SK-N-SH (cell line): ENCODE measurements at regions not wholly inside any gene's neighbourhood (a gene's known extent, or its start where the extent isn't known, plus 50 kb on each side); places are given as distances from the start of the nearest gene placed in this dataset.

Experiments used
- CTCF ChIA-PET: fragments of 300-600, 350-600 bp; formaldehyde crosslinking; extraction: SDS; loops from one replicate; lab custom pipeline; 2021; lab: Yijun Ruan, JAX
- POLR2A ChIA-PET: fragments of 350-600 bp; sonication (Branson Sonifier 250); formaldehyde crosslinking; extraction: SDS; loops from one replicate; lab custom pipeline; 2020; ENCODE audit warnings: antibody characterized with exemption, inconsistent platforms; lab: Yijun Ruan, JAX
- DNase-seq: peaks from one replicate; pipeline ENCODE4 v3.0.0; 2012
- H2AFZ ChIP-seq: fragments of 200-600 bp; sonication (generic); 2 replicates; pipeline ENCODE4 v1.8.1; 2016; ENCODE audit warnings: antibody characterized with exemption, mild to moderate bottlenecking, low read depth
- H3F3A ChIP-seq: fragments of 200-600 bp; sonication (generic); replicated peaks from 2 replicates; pipeline ENCODE3; 2016; ENCODE audit warnings: antibody characterized with exemption, mild to moderate bottlenecking; ENCODE audit not compliant: insufficient read depth
- H3K27ac ChIP-seq, 2 experiments: fragments of 200-500 bp in 1 of 2; fragments of 200-600 bp in 1 of 2; sonication (Bioruptor generic) in 1 of 2; sonication (generic), shearing (Covaris generic) in 1 of 2; 2 replicates each; pipeline versions ENCODE4 v1.5.1 to v1.6.1; 2014 to 2016; ENCODE audit warnings: low read depth in 2 of 2, inconsistent platforms in 1 of 2, low read length in 1 of 2, mild to moderate bottlenecking in 1 of 2, mixed read lengths in 1 of 2
- H3K27me3 ChIP-seq: fragments of 200-600 bp; sonication (generic), shearing (Covaris generic); 2 replicates; pipeline ENCODE4 v1.6.1; 2016; ENCODE audit warnings: mixed run types; ENCODE audit not compliant: insufficient read depth
- H3K36me3 ChIP-seq, 2 experiments: fragments of 200-500 bp in 1 of 2; fragments of 200-600 bp in 1 of 2; sonication (Bioruptor generic) in 1 of 2; sonication (generic) in 1 of 2; replicated peaks in 1 of 2; 2 replicates each; pipeline versions ENCODE3 to v1.5.1; 2014 to 2016; ENCODE audit warnings: low read length in 1 of 2, mild to moderate bottlenecking in 1 of 2; ENCODE audit not compliant: insufficient read depth in 2 of 2, control insufficient read depth in 1 of 2
- H3K4me1 ChIP-seq, 2 experiments: fragments of 200-500 bp in 1 of 2; fragments of 200-600 bp in 1 of 2; sonication (Bioruptor generic) in 1 of 2; sonication (generic), shearing (Covaris generic) in 1 of 2; 2 replicates each; pipeline versions ENCODE4 v1.5.1 to v1.6.1; 2014 to 2016; ENCODE audit warnings: low read depth in 1 of 2, low read length in 1 of 2, mixed run types in 1 of 2; ENCODE audit not compliant: insufficient read depth in 2 of 2, control insufficient read depth in 1 of 2
- H3K4me2 ChIP-seq: fragments of 200-600 bp; sonication (generic), shearing (Covaris generic); 2 replicates; pipeline ENCODE4 v1.6.1; 2017; ENCODE audit warnings: mixed run types
- H3K4me3 ChIP-seq, 2 experiments: fragments of 200-500 bp in 1 of 2; fragments of 200-600 bp in 1 of 2; sonication (Bioruptor generic) in 1 of 2; sonication (generic), shearing (Covaris generic) in 1 of 2; 2 replicates each; pipeline versions ENCODE4 v1.5.1 to v1.8.1; 2014 to 2016; ENCODE audit warnings: low read depth in 2 of 2, inconsistent platforms in 1 of 2, low read length in 1 of 2, mild to moderate bottlenecking in 1 of 2, mixed read lengths in 1 of 2, moderate library complexity in 1 of 2
- H3K79me2 ChIP-seq: fragments of 200-600 bp; sonication (generic); 2 replicates; pipeline ENCODE4 v1.8.1; 2017; ENCODE audit warnings: mild to moderate bottlenecking; ENCODE audit not compliant: insufficient read depth
- H3K9ac ChIP-seq: fragments of 200-600 bp; sonication (generic); 2 replicates; pipeline ENCODE4 v1.6.1; 2017; ENCODE audit warnings: mixed run types
- H3K9me2 ChIP-seq: fragments of 200-600 bp; sonication (generic); 2 replicates; pipeline ENCODE4 v1.6.1; 2017; ENCODE audit warnings: mixed run types
- H3K9me3 ChIP-seq: fragments of 200-600 bp; sonication (generic); 2 replicates; pipeline ENCODE4 v1.6.1; 2017; ENCODE audit warnings: mixed run types, mild to moderate bottlenecking, moderate library complexity
- H4K20me1 ChIP-seq: fragments of 200-600 bp; sonication (generic); 2 replicates; pipeline ENCODE4 v1.6.1; 2017; ENCODE audit warnings: mild to moderate bottlenecking, mixed run types; ENCODE audit not compliant: insufficient read depth
- CHD2 ChIP-seq: fragments of 150-350 bp; IDR thresholded peaks from 2 replicates; pipeline ENCODE4 v1.6.1; 2018; ENCODE audit warnings: low read length; ENCODE audit not compliant: partially characterized antibody
- EZH2phosphoT487 ChIP-seq: fragments of 200-600 bp; sonication (generic); IDR thresholded peaks from 2 replicates; pipeline ENCODE4 v1.6.1; 2017; ENCODE audit warnings: low read depth, mixed run types, mild to moderate bottlenecking, antibody characterized with exemption, moderate library complexity, borderline replicate concordance
- FOSL2 ChIP-seq: IDR thresholded peaks from 2 replicates; pipeline ENCODE4 v1.4.0; 2012; ENCODE audit warnings: low read depth, mild to moderate bottlenecking, moderate library complexity, borderline replicate concordance
- POLR2AphosphoS5 ChIP-seq: IDR thresholded peaks from 2 replicates; pipeline ENCODE4 v1.6.1; 2012; ENCODE audit warnings: low read depth, low read length
- RAD21 ChIP-seq: IDR thresholded peaks from 2 replicates; pipeline ENCODE4 v1.6.1; 2012; ENCODE audit warnings: mild to moderate bottlenecking, low read length
- RFX5 ChIP-seq: IDR thresholded peaks from 2 replicates; pipeline ENCODE4 v1.6.1; 2012; ENCODE audit warnings: mild to moderate bottlenecking, improper control_type of control experiment, low read length
- TCF12 ChIP-seq: IDR thresholded peaks from 2 replicates; pipeline ENCODE4 v1.4.0; 2012
- TEAD4 ChIP-seq: IDR thresholded peaks from 2 replicates; pipeline ENCODE4 v1.4.0; 2012; ENCODE audit warnings: mild to moderate bottlenecking, borderline replicate concordance; ENCODE audit not compliant: insufficient read depth
- WGBS: methylation state at CpG from one replicate; pipeline ENCODE4 v1.1.6; 2017; ENCODE audit warnings: low lambda C conversion rate; 5-methylcytosine and 5-hydroxymethylcytosine counted together
- TF ChIP-seq, protein P1 (sequence below): IDR thresholded peaks from 2 replicates; pipeline ENCODE4 v1.4.0; 2012; ENCODE audit warnings: low read depth, borderline replicate concordance
- TF ChIP-seq, protein P2 (sequence below): fragments of 150-350 bp; IDR thresholded peaks from 2 replicates; pipeline ENCODE4 v1.6.1; 2016; ENCODE audit warnings: mild to moderate bottlenecking, low read depth, low read length
- TF ChIP-seq, protein P3 (sequence below): fragments of 200-600 bp; sonication (generic); IDR thresholded peaks from 2 replicates; pipeline ENCODE4 v1.6.1; 2017; ENCODE audit warnings: antibody characterized with exemption, mild to moderate bottlenecking, moderate library complexity
- TF ChIP-seq, protein P4 (sequence below): IDR thresholded peaks from 2 replicates; pipeline ENCODE4 v1.6.1; 2012; ENCODE audit warnings: mild to moderate bottlenecking, low read depth, low read length, moderate library complexity

DNA sequence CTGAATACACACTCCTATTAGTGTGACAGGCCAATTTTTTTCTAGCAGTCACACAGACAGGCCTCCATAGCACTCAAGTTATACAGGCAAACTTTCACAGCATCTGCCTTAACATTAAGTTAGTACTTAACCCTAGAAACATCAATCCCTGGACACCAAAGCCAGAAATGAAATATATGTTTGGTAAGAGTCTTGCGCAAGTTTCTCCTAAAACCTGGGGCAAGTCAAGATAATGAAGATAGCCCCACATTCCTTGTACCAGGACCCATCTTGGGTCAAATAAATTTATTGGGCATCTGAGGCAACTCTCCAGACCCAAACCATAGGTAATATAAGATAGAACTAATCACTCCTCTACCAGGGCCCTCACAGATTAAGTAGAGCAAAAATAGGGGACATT is 70.8 kb upstream of the ZNF92 start:
- TF ChIP-seq CHD2 (no peak), POLR2AphosphoS5 (no peak), TCF12 (no peak), RFX5 (no peak), TEAD4 (no peak), FOSL2 (no peak), RAD21 (no peak), EZH2phosphoT487 (no peak)
- TF ChIP-seq, protein P1, sequence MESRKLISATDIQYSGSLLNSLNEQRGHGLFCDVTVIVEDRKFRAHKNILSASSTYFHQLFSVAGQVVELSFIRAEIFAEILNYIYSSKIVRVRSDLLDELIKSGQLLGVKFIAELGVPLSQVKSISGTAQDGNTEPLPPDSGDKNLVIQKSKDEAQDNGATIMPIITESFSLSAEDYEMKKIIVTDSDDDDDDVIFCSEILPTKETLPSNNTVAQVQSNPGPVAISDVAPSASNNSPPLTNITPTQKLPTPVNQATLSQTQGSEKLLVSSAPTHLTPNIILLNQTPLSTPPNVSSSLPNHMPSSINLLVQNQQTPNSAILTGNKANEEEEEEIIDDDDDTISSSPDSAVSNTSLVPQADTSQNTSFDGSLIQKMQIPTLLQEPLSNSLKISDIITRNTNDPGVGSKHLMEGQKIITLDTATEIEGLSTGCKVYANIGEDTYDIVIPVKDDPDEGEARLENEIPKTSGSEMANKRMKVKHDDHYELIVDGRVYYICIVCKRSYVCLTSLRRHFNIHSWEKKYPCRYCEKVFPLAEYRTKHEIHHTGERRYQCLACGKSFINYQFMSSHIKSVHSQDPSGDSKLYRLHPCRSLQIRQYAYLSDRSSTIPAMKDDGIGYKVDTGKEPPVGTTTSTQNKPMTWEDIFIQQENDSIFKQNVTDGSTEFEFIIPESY: no peak
- TF ChIP-seq, protein P2, sequence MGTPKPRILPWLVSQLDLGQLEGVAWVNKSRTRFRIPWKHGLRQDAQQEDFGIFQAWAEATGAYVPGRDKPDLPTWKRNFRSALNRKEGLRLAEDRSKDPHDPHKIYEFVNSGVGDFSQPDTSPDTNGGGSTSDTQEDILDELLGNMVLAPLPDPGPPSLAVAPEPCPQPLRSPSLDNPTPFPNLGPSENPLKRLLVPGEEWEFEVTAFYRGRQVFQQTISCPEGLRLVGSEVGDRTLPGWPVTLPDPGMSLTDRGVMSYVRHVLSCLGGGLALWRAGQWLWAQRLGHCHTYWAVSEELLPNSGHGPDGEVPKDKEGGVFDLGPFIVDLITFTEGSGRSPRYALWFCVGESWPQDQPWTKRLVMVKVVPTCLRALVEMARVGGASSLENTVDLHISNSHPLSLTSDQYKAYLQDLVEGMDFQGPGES: no peak
- TF ChIP-seq, protein P3, sequence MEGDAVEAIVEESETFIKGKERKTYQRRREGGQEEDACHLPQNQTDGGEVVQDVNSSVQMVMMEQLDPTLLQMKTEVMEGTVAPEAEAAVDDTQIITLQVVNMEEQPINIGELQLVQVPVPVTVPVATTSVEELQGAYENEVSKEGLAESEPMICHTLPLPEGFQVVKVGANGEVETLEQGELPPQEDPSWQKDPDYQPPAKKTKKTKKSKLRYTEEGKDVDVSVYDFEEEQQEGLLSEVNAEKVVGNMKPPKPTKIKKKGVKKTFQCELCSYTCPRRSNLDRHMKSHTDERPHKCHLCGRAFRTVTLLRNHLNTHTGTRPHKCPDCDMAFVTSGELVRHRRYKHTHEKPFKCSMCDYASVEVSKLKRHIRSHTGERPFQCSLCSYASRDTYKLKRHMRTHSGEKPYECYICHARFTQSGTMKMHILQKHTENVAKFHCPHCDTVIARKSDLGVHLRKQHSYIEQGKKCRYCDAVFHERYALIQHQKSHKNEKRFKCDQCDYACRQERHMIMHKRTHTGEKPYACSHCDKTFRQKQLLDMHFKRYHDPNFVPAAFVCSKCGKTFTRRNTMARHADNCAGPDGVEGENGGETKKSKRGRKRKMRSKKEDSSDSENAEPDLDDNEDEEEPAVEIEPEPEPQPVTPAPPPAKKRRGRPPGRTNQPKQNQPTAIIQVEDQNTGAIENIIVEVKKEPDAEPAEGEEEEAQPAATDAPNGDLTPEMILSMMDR: no peak
- TF ChIP-seq, protein P4, sequence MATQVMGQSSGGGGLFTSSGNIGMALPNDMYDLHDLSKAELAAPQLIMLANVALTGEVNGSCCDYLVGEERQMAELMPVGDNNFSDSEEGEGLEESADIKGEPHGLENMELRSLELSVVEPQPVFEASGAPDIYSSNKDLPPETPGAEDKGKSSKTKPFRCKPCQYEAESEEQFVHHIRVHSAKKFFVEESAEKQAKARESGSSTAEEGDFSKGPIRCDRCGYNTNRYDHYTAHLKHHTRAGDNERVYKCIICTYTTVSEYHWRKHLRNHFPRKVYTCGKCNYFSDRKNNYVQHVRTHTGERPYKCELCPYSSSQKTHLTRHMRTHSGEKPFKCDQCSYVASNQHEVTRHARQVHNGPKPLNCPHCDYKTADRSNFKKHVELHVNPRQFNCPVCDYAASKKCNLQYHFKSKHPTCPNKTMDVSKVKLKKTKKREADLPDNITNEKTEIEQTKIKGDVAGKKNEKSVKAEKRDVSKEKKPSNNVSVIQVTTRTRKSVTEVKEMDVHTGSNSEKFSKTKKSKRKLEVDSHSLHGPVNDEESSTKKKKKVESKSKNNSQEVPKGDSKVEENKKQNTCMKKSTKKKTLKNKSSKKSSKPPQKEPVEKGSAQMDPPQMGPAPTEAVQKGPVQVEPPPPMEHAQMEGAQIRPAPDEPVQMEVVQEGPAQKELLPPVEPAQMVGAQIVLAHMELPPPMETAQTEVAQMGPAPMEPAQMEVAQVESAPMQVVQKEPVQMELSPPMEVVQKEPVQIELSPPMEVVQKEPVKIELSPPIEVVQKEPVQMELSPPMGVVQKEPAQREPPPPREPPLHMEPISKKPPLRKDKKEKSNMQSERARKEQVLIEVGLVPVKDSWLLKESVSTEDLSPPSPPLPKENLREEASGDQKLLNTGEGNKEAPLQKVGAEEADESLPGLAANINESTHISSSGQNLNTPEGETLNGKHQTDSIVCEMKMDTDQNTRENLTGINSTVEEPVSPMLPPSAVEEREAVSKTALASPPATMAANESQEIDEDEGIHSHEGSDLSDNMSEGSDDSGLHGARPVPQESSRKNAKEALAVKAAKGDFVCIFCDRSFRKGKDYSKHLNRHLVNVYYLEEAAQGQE: no peak
- H4K20me1 ChIP-seq: no peaks in the 10 kb centered on the region
- H3K79me2 ChIP-seq: no peaks in the 10 kb centered on the region
- no peaks in the 10 kb centered on the region for H3F3A ChIP-seq
- no peak overlapping the region for H3K4me2 ChIP-seq
- no peak overlapping the region for H2AFZ ChIP-seq
- no peaks in the 10 kb centered on the region for H3K27me3 ChIP-seq
- 96% methylated on average over 1 of the region's 1 CpG for WGBS
- H3K4me3 ChIP-seq: no peak overlapping the region
- ChIA-PET POLR2A (no interaction called here), CTCF (interaction anchor here (8.4 kb wide), 1 partner anchor 84 kb away, joined by 181 read pairs; no protein-coding TSS in a partner anchor)
- no peak overlapping the region for H3K9ac ChIP-seq
- no peaks in the 10 kb centered on the region; the same call in 1 of the 2 replicates for H3K9me2 ChIP-seq
- H3K9me3 ChIP-seq: no peaks in the 10 kb centered on the region
- peaks cover 0 to 16% of the 10 kb centered on the region in 2 experiments; a peak in 2 of 4 replicates for H3K4me1 ChIP-seq
- DNase-seq: no peak
- no peak overlapping the region for H3K27ac ChIP-seq
- no peaks in the 10 kb centered on the region for H3K36me3 ChIP-seq
